DMS 273 (cell line): ENCODE measurements at regions not wholly inside any gene's neighbourhood (a gene's known extent, or its start where the extent isn't known, plus 50 kb on each side); places are given as distances from the start of the nearest gene placed in this dataset.
"Not testable (repeated sequence)": the region's sequence is repeated elsewhere in the genome, so short reads cannot be mapped to it uniquely, and the experiment has no call there.

Experiments used
- DNase-seq: peaks from one replicate; lab custom pipeline; 2025; ENCODE audit not compliant: unreplicated experiment; lab: John Stamatoyannopoulos, UW

GRCh38 chr5:126274763-126275125 lies 148.5 kb upstream of the GRAMD2B start:
- DNase-seq, result no peak

- DNase-seq, result peak; percentile 24
These were observed 145.4 kb upstream of the GRAMD2B start for GRCh38 chr5:126277762-126278161.

- no peak for DNase-seq
These were observed 142.9 kb upstream of the GRAMD2B start for GRCh38 chr5:126280343-126280742.

GRCh38 chr5:126280846-126281245 lies 142.4 kb upstream of the GRAMD2B start:
- peak; percentile 28 for DNase-seq

GRCh38 chr5:126284977-126285696 lies 138.1 kb upstream of the GRAMD2B start:
- DNase-seq, result no peak

GRCh38 chr5:126296121-126296520 lies 127.1 kb upstream of the GRAMD2B start:
- not testable (repeated sequence) for DNase-seq

GRCh38 chr5:126300293-126300692 lies 122.9 kb upstream of the GRAMD2B start:
- DNase-seq, result no peak

GRCh38 chr5:126301056-126301455 lies 122.2 kb upstream of the GRAMD2B start:
- no peak for DNase-seq

GRCh38 chr5:126309860-126310259 lies 113.3 kb upstream of the GRAMD2B start:
- DNase-seq, result no peak

GRCh38 chr5:126311766-126312165 lies 111.4 kb upstream of the GRAMD2B start:
- DNase-seq, result no peak

GRCh38 chr5:126315341-126315740 lies 107.9 kb upstream of the GRAMD2B start:
- DNase-seq, result no peak

- DNase-seq, result no peak
These were observed 90.9 kb upstream of the GRAMD2B start for GRCh38 chr5:126332326-126332725.

- no peak for DNase-seq
These were observed 88.4 kb upstream of the GRAMD2B start for GRCh38 chr5:126334760-126335159.

GRCh38 chr5:126335886-126336285 lies 87.3 kb upstream of the GRAMD2B start:
- DNase-seq, result no peak

GRCh38 chr5:126338635-126339034 lies 84.6 kb upstream of the GRAMD2B start:
- no peak for DNase-seq

GRCh38 chr5:126339215-126339805 lies 83.9 kb upstream of the GRAMD2B start:
- peak; percentile 81 for DNase-seq

- DNase-seq, result no peak
These were observed 81.1 kb upstream of the GRAMD2B start for GRCh38 chr5:126341906-126342630.

- DNase-seq, result no peak
These were observed 74.2 kb upstream of the GRAMD2B start for GRCh38 chr5:126348855-126349635.

- DNase-seq, result no peak
These were observed 72.1 kb upstream of the GRAMD2B start for GRCh38 chr5:126351153-126351552.

GRCh38 chr5:126354012-126354857 lies 69.0 kb upstream of the GRAMD2B start:
- DNase-seq, result peak; percentile 74
